Sigmoid colon (tissue), 4 donors: ENCODE measurements at regions not wholly inside any gene's neighbourhood (a gene's known extent, or its start where the extent isn't known, plus 50 kb on each side); places are given as distances from the start of the nearest gene placed in this dataset.

ENCODE experiments used
- POLR2A ChIP-seq, 2 donors: fragments of 450-650 bp; IDR thresholded peaks; one replicate each; pipeline ENCODE4 v1.6.1; 2016; ENCODE audit warnings: antibody characterized with exemption in 2 of 2, mild to moderate bottlenecking in 2 of 2, moderate library complexity in 2 of 2
- POLR2AphosphoS5 ChIP-seq, 4 donors: sonication (generic); formaldehyde crosslinking; IDR thresholded peaks; one replicate each; pipeline ENCODE4 v1.6.1; 2017; ENCODE audit warnings: antibody characterized with exemption in 4 of 4
- TF ChIP-seq, protein P1 (sequence below), 4 experiments: fragments of 450-650 bp in 3 of 4; fragments of 200-600 bp in 1 of 4; IDR thresholded peaks; one replicate each; pipeline ENCODE4 v1.5.1; 2016 to 2019; ENCODE audit warnings: antibody characterized with exemption in 4 of 4, mild to moderate bottlenecking in 3 of 4, moderate library complexity in 2 of 4

- TF ChIP-seq, protein P1, sequence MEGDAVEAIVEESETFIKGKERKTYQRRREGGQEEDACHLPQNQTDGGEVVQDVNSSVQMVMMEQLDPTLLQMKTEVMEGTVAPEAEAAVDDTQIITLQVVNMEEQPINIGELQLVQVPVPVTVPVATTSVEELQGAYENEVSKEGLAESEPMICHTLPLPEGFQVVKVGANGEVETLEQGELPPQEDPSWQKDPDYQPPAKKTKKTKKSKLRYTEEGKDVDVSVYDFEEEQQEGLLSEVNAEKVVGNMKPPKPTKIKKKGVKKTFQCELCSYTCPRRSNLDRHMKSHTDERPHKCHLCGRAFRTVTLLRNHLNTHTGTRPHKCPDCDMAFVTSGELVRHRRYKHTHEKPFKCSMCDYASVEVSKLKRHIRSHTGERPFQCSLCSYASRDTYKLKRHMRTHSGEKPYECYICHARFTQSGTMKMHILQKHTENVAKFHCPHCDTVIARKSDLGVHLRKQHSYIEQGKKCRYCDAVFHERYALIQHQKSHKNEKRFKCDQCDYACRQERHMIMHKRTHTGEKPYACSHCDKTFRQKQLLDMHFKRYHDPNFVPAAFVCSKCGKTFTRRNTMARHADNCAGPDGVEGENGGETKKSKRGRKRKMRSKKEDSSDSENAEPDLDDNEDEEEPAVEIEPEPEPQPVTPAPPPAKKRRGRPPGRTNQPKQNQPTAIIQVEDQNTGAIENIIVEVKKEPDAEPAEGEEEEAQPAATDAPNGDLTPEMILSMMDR (IDR thresholded peaks at IDR 0.05): no peak
- TF ChIP-seq POLR2AphosphoS5 (IDR thresholded peaks at IDR 0.05) (no peak), POLR2A (IDR thresholded peaks at IDR 0.05) (no peak)
Measured at GRCh38 chr6:86153521-86153920, 510.8 kb upstream of the SYNCRIP start.
